ENCODE measurements at regions not wholly inside any gene's neighbourhood (a gene's known extent, or its start where the extent isn't known, plus 50 kb on each side); places are given as distances from the start of the nearest gene placed in this dataset.

GRCh38 chr20:55067158-55067825 lies 591.9 kb downstream of the DOK5 start:
- no peaks in the 10 kb centered on the region for H3K4me1 ChIP-seq (ENCODE audit: control insufficient read depth in 2 of 2, insufficient read depth in 2 of 2, low read length in 1 of 2)
- H3K27me3 ChIP-seq (ENCODE audit: control insufficient read depth in 1 of 2, insufficient read depth in 2 of 2, low read length in 2 of 2), result no peaks in the 10 kb centered on the region
- no peak overlapping the region for H3K27ac ChIP-seq (ENCODE audit: low read depth in 2 of 2, low read length in 1 of 2)
- WGBS, 2 donors, result 83 to 86% methylated on average over 7 of the region's 7 CpGs
- H3K9me3 ChIP-seq (ENCODE audit: control insufficient read depth in 2 of 2, insufficient read depth in 1 of 2, low read depth in 1 of 2, low read length in 1 of 2), result no peaks in the 10 kb centered on the region
- H3K36me3 ChIP-seq (ENCODE audit: control insufficient read depth in 2 of 2, insufficient read depth in 2 of 2, low read length in 1 of 2), result no peaks in the 10 kb centered on the region
- no peak overlapping the region for H3K4me3 ChIP-seq (ENCODE audit: low read depth in 1 of 2, low read length in 2 of 2)

DNA sequence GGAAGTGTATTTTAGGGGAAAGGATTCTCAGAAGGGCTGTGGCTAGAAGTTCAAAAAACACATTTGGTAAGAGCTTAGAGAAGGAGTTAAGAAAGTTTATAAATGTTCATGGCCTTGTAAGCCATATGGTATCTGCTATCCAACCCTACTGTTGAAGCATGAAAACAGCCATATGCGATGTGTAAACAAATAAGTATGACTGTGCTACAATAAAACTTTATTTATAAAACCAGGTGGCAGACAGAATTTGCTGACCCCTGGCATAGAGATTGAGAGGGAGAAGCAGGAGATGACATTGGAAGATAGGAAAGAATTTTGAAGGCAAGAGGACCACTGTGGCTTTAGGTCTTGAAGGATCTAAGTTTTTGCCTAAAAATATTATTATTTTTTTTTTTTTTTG lies 583.5 kb downstream of the DOK5 start:
- H3K27ac ChIP-seq (ENCODE audit: low read depth in 2 of 2, low read length in 1 of 2), result no peak overlapping the region
- H3K27me3 ChIP-seq (ENCODE audit: control insufficient read depth in 1 of 2, insufficient read depth in 2 of 2, low read length in 2 of 2), result no peaks in the 10 kb centered on the region
- H3K36me3 ChIP-seq (ENCODE audit: control insufficient read depth in 2 of 2, insufficient read depth in 2 of 2, low read length in 1 of 2), result no peaks in the 10 kb centered on the region
- H3K4me1 ChIP-seq (ENCODE audit: control insufficient read depth in 2 of 2, insufficient read depth in 2 of 2, low read length in 1 of 2), result no peaks in the 10 kb centered on the region
- peaks cover 0 to 2% of the 10 kb centered on the region in 2 donors for H3K9me3 ChIP-seq (ENCODE audit: control insufficient read depth in 2 of 2, insufficient read depth in 1 of 2, low read depth in 1 of 2, low read length in 1 of 2)
- no peak overlapping the region for H3K4me3 ChIP-seq (ENCODE audit: low read depth in 1 of 2, low read length in 2 of 2)
- 82 to 83% methylated on average over 1 of the region's 1 CpG for WGBS, 2 donors

GRCh38 chr20:55057779-55058415 lies 582.5 kb downstream of the DOK5 start:
- H3K9me3 ChIP-seq (ENCODE audit: control insufficient read depth in 2 of 2, insufficient read depth in 1 of 2, low read depth in 1 of 2, low read length in 1 of 2), result peaks cover 0 to 2% of the 10 kb centered on the region in 2 donors
- H3K36me3 ChIP-seq (ENCODE audit: control insufficient read depth in 2 of 2, insufficient read depth in 2 of 2, low read length in 1 of 2), result no peaks in the 10 kb centered on the region
- H3K27me3 ChIP-seq (ENCODE audit: control insufficient read depth in 1 of 2, insufficient read depth in 2 of 2, low read length in 2 of 2), result no peaks in the 10 kb centered on the region
- WGBS, 2 donors, result 42% methylated on average over 2 of the region's 2 CpGs
- H3K27ac ChIP-seq (ENCODE audit: low read depth in 2 of 2, low read length in 1 of 2), result no peak overlapping the region
- H3K4me1 ChIP-seq (ENCODE audit: control insufficient read depth in 2 of 2, insufficient read depth in 2 of 2, low read length in 1 of 2), result no peaks in the 10 kb centered on the region
- H3K4me3 ChIP-seq (ENCODE audit: low read depth in 1 of 2, low read length in 2 of 2), result no peak overlapping the region

DNA sequence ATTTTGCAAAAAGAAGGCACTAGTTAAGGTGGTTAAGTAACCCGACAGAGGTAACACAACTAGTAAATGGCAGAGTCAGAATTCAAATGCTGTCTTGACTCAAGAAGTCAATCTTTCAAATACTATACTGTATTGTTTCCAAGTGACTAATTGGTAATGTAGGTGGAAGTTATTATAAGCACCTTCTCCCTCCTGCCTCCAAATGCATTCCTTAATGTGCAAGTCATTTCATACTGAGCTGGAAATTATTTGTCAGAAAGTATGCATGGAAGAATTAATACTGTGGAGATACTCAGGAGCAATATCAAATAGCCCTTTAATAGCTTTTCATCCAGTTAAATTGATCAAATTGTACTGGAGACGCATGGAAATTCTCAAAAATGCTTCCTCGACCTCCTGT lies 579.1 kb downstream of the DOK5 start:
- WGBS, 2 donors, result 83 to 85% methylated on average over 3 of the region's 3 CpGs
- Histone ChIP-seq H3K27me3 (ENCODE audit: control insufficient read depth in 1 of 2, insufficient read depth in 2 of 2, low read length in 2 of 2) (no peaks in the 10 kb centered on the region), H3K4me1 (ENCODE audit: control insufficient read depth in 2 of 2, insufficient read depth in 2 of 2, low read length in 1 of 2) (no peaks in the 10 kb centered on the region), H3K9me3 (ENCODE audit: control insufficient read depth in 2 of 2, insufficient read depth in 1 of 2, low read depth in 1 of 2, low read length in 1 of 2) (no peaks in the 10 kb centered on the region), H3K36me3 (ENCODE audit: control insufficient read depth in 2 of 2, insufficient read depth in 2 of 2, low read length in 1 of 2) (no peaks in the 10 kb centered on the region), H3K27ac (ENCODE audit: low read depth in 2 of 2, low read length in 1 of 2) (no peak overlapping the region), H3K4me3 (ENCODE audit: low read depth in 1 of 2, low read length in 2 of 2) (no peak overlapping the region)

DNA sequence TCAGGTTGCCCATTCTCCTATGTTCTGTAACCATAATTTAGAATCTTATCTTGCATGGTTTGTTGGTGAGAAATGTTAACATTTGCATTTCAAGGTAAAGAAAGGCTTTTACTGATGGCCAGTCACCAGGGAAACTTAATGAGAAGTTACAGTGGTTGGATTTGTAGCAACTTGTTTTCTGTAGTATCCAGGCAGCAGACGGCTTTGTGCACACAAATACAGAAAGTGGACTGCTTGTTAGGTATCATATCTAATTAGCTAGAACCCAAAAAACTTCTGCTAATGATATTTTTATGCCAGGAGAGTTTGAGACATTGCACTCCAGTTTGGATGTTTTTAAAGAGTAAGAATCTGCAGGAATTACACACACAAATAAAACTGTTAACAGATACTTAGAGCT lies 578.0 kb downstream of the DOK5 start:
- no peaks in the 10 kb centered on the region for H3K27me3 ChIP-seq (ENCODE audit: control insufficient read depth in 1 of 2, insufficient read depth in 2 of 2, low read length in 2 of 2)
- H3K36me3 ChIP-seq (ENCODE audit: control insufficient read depth in 2 of 2, insufficient read depth in 2 of 2, low read length in 1 of 2), result no peaks in the 10 kb centered on the region
- WGBS, 2 donors, result 44 to 49% methylated on average over 1 of the region's 1 CpG
- H3K27ac ChIP-seq (ENCODE audit: low read depth in 2 of 2, low read length in 1 of 2), result no peak overlapping the region
- H3K9me3 ChIP-seq (ENCODE audit: control insufficient read depth in 2 of 2, insufficient read depth in 1 of 2, low read depth in 1 of 2, low read length in 1 of 2), result no peaks in the 10 kb centered on the region
- no peaks in the 10 kb centered on the region for H3K4me1 ChIP-seq (ENCODE audit: control insufficient read depth in 2 of 2, insufficient read depth in 2 of 2, low read length in 1 of 2)
- no peak overlapping the region for H3K4me3 ChIP-seq (ENCODE audit: low read depth in 1 of 2, low read length in 2 of 2)

GRCh38 chr20:55052459-55052858 lies 577.1 kb downstream of the DOK5 start:
- Histone ChIP-seq H3K27ac (ENCODE audit: low read depth in 2 of 2, low read length in 1 of 2) (no peak overlapping the region), H3K4me3 (ENCODE audit: low read depth in 1 of 2, low read length in 2 of 2) (no peak overlapping the region), H3K9me3 (ENCODE audit: control insufficient read depth in 2 of 2, insufficient read depth in 1 of 2, low read depth in 1 of 2, low read length in 1 of 2) (no peaks in the 10 kb centered on the region), H3K36me3 (ENCODE audit: control insufficient read depth in 2 of 2, insufficient read depth in 2 of 2, low read length in 1 of 2) (no peaks in the 10 kb centered on the region), H3K4me1 (ENCODE audit: control insufficient read depth in 2 of 2, insufficient read depth in 2 of 2, low read length in 1 of 2) (no peaks in the 10 kb centered on the region), H3K27me3 (ENCODE audit: control insufficient read depth in 1 of 2, insufficient read depth in 2 of 2, low read length in 2 of 2) (no peaks in the 10 kb centered on the region)
- WGBS, 2 donors, result 62 to 68% methylated on average over 2 of the region's 2 CpGs

DNA sequence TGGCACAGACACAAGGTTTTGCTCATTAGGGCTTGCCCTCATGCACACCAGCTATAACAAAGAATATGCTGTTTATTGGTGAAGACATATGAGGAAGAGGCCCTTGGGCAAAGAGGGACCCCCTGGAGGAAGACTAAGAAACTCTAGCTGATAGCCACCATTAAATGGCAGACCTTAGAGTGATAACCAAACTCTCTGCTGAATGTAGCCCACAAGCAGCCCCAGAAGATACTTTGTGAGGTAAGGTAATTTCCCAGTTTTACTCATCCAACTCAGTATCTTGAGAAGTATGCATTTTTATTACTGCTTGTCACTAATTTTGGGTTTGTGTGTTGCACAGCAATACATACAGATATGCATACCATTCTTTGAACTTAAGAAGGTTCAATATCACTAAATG lies 563.3 kb downstream of the DOK5 start:
- no peaks in the 10 kb centered on the region for H3K27me3 ChIP-seq (ENCODE audit: control insufficient read depth in 1 of 2, insufficient read depth in 2 of 2, low read length in 2 of 2)
- H3K27ac ChIP-seq (ENCODE audit: low read depth in 2 of 2, low read length in 1 of 2), result no peak overlapping the region
- H3K4me3 ChIP-seq (ENCODE audit: low read depth in 1 of 2, low read length in 2 of 2), result no peak overlapping the region

DNA sequence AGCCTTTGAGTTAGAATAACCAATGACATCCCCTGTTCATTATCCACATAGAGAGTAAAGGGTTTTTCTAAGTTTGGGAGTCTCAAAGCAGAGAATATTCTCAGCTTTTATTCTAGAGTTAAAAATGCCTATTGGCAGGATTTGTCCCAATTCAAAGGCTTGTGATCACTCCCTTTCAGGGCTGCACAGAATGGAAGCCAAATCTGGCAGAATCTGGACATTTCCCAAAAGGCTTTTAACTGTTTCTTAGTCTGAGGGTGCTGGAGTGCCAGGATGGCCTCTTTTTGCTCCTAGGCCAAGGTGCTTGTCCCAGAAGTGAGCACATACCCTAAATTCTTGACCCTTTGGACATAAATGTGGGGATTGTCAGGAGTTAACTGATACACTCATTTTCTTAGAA lies 556.6 kb downstream of the DOK5 start:
- Histone ChIP-seq H3K36me3 (ENCODE audit: control insufficient read depth in 2 of 2, insufficient read depth in 2 of 2, low read length in 1 of 2) (no peaks in the 10 kb centered on the region), H3K9me3 (ENCODE audit: control insufficient read depth in 2 of 2, insufficient read depth in 1 of 2, low read depth in 1 of 2, low read length in 1 of 2) (no peaks in the 10 kb centered on the region), H3K4me1 (ENCODE audit: control insufficient read depth in 2 of 2, insufficient read depth in 2 of 2, low read length in 1 of 2) (no peaks in the 10 kb centered on the region), H3K4me3 (ENCODE audit: low read depth in 1 of 2, low read length in 2 of 2) (no peak overlapping the region), H3K27me3 (ENCODE audit: control insufficient read depth in 1 of 2, insufficient read depth in 2 of 2, low read length in 2 of 2) (no peaks in the 10 kb centered on the region), H3K27ac (ENCODE audit: low read depth in 2 of 2, low read length in 1 of 2) (no peak overlapping the region)

More for the DNA sequence above, 563.3 kb downstream of the DOK5 start:
- H3K9me3 ChIP-seq (ENCODE audit: control insufficient read depth in 2 of 2, insufficient read depth in 1 of 2, low read depth in 1 of 2, low read length in 1 of 2), result peaks cover 0 to 3% of the 10 kb centered on the region in 2 donors
- H3K36me3 ChIP-seq (ENCODE audit: control insufficient read depth in 2 of 2, insufficient read depth in 2 of 2, low read length in 1 of 2), result no peaks in the 10 kb centered on the region
- H3K4me1 ChIP-seq (ENCODE audit: control insufficient read depth in 2 of 2, insufficient read depth in 2 of 2, low read length in 1 of 2), result no peaks in the 10 kb centered on the region

- H3K4me3 ChIP-seq (ENCODE audit: low read depth in 1 of 2, low read length in 2 of 2), result no peak overlapping the region
- H3K27me3 ChIP-seq (ENCODE audit: control insufficient read depth in 1 of 2, insufficient read depth in 2 of 2, low read length in 2 of 2), result no peaks in the 10 kb centered on the region
- H3K27ac ChIP-seq (ENCODE audit: low read depth in 2 of 2, low read length in 1 of 2), result no peak overlapping the region
- no peaks in the 10 kb centered on the region for H3K36me3 ChIP-seq (ENCODE audit: control insufficient read depth in 2 of 2, insufficient read depth in 2 of 2, low read length in 1 of 2)
- H3K9me3 ChIP-seq (ENCODE audit: control insufficient read depth in 2 of 2, insufficient read depth in 1 of 2, low read depth in 1 of 2, low read length in 1 of 2), result no peaks in the 10 kb centered on the region
- 62 to 65% methylated on average over 4 of the region's 4 CpGs for WGBS, 2 donors
- H3K4me1 ChIP-seq (ENCODE audit: control insufficient read depth in 2 of 2, insufficient read depth in 2 of 2, low read length in 1 of 2), result no peaks in the 10 kb centered on the region
Observed at GRCh38 chr20:55014766-55015165, 539.4 kb downstream of the DOK5 start.

DNA sequence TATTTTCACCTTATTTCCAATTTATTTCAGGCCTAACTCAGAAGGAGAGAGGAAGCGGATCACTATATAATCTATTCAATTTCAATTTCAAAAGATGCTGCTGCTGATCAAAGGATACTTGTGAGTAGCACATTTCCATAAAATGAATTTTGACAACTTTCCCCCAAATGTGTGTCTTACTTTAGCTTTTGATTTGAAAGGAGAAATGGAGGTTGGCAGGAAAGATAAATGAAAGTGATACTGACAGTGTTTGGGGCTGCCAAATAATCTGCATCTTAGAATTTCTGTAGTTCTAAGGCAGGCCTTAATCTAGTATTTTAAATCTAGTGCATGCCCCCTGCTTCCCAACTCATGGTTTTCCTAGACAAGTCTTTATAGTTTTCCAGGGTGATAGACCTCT lies 535.4 kb downstream of the DOK5 start:
- Histone ChIP-seq H3K4me1 (ENCODE audit: control insufficient read depth in 2 of 2, insufficient read depth in 2 of 2, low read length in 1 of 2) (no peaks in the 10 kb centered on the region), H3K36me3 (ENCODE audit: control insufficient read depth in 2 of 2, insufficient read depth in 2 of 2, low read length in 1 of 2) (no peaks in the 10 kb centered on the region), H3K27me3 (ENCODE audit: control insufficient read depth in 1 of 2, insufficient read depth in 2 of 2, low read length in 2 of 2) (no peaks in the 10 kb centered on the region), H3K27ac (ENCODE audit: low read depth in 2 of 2, low read length in 1 of 2) (no peak overlapping the region), H3K9me3 (ENCODE audit: control insufficient read depth in 2 of 2, insufficient read depth in 1 of 2, low read depth in 1 of 2, low read length in 1 of 2) (no peaks in the 10 kb centered on the region), H3K4me3 (ENCODE audit: low read depth in 1 of 2, low read length in 2 of 2) (no peak overlapping the region)
- 98% methylated on average over 1 of the region's 1 CpG for WGBS, 2 donors
